ENCODE measurements at regions not wholly inside any gene's neighbourhood (a gene's known extent, or its start where the extent isn't known, plus 50 kb on each side); places are given as distances from the start of the nearest gene placed in this dataset.

GRCh38 chr5:54363669-54364068 is 53.3 kb upstream of the ARL15 start:
- no peak overlapping the region for H3K4me3 ChIP-seq
- intact Hi-C loops (cut with DNase I; ENCODE audit: low total_unique reads): no loop called here

DNA sequence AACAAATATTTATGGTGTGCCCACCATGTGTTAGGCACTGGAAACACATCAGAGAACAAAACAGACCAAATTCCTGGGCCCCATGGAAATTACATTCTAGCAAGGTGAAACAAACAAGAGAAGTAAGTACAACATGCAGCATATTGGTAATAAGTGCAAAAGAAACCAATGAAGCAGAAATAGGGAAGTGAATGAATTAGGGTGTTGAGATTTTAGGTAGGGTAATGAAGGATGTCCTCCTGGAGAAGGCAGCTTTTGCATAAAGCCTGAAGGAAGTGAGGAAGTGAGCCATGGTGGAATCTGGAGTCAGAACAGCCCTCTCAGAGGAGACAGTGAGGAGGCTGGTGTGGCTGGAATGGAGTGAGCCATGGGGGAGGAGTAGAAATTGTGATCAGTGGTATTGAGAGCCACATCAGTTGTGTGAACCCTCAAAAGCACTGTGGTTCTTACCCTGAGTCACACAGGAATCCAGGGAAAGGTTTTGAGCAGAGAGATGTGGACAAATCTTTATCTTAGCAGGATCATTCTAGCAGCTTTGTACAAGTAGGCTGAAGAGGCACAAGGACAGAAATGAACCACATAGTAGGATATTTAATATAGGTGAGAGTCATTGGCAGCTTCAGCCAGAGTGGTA is 52.7 kb upstream of the ARL15 start:
- DNase-seq: no peak
- Histone ChIP-seq H3K4me1 (no peaks in the 10 kb centered on the region), H3K36me3 (no peaks in the 10 kb centered on the region), H3K9me3 (no peaks in the 10 kb centered on the region), H3K27ac (no peak overlapping the region), H3K4me3 (no peak overlapping the region), H3K27me3 (no peaks in the 10 kb centered on the region)
- TF ChIP-seq CTCF (IDR thresholded peaks at IDR 0.05): no peak
- TF ChIP-seq POLR2A (IDR thresholded peaks at IDR 0.05): no peak
- intact Hi-C loops (cut with DNase I; ENCODE audit: low total_unique reads): no loop called here

More at GRCh38 chr5:54363669-54364068, 53.3 kb upstream of the ARL15 start:
- Histone ChIP-seq H3K36me3 (no peaks in the 10 kb centered on the region), H3K4me1 (no peaks in the 10 kb centered on the region), H3K9me3 (no peaks in the 10 kb centered on the region), H3K27ac (no peak overlapping the region), H3K27me3 (no peaks in the 10 kb centered on the region)
- no peak for DNase-seq
- TF ChIP-seq CTCF (IDR thresholded peaks at IDR 0.05) (no peak), POLR2A (IDR thresholded peaks at IDR 0.05) (no peak)

- Histone ChIP-seq H3K27me3 (no peaks in the 10 kb centered on the region), H3K4me1 (no peaks in the 10 kb centered on the region), H3K27ac (peak overlapping the region in 1 of 2 donors; percentile 46), H3K9me3 (no peaks in the 10 kb centered on the region), H3K4me3 (no peak overlapping the region), H3K36me3 (no peaks in the 10 kb centered on the region)
- DNase-seq: no peak
- intact Hi-C loops (cut with DNase I; ENCODE audit: low total_unique reads): no loop called here
- TF ChIP-seq POLR2A (IDR thresholded peaks at IDR 0.05) (no peak), CTCF (IDR thresholded peaks at IDR 0.05) (no peak)
These were observed 52.1 kb upstream of the ARL15 start for GRCh38 chr5:54362434-54362833.

DNA sequence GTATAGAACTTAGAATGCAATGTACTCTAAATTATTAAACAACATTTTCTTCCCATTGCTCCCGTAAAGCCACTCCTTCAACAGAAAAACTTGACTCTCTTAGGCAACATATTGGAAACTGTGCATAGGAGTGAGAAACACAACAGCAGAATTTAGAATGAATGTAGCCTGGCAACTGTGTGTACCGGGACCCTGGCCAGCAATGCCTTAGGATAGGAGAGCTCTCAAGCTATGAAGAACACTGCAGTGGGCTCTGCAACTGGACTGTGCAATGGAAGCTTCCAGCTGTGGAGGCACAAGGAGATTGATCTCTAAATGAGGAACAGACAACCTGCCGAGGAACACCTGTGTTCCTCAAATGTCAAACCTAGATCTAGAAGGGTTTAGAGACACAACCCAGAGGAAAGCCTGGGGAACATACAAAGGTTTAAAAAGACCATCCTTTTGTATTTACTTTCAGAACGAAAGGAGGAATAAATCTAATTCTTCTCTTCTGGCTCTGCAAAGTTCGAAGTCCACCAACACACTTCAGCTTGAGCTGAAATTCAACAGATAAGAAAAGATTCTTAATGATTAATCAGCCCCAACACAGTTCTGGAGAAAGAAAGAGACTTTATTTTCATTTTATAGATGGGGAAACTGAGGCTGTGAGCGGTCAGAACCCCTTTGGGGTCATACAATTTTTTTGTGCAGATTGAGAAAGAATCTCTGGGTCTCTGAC is 51.5 kb upstream of the ARL15 start:
- TF ChIP-seq POLR2A (IDR thresholded peaks at IDR 0.05) (no peak), CTCF (IDR thresholded peaks at IDR 0.05) (no peak)
- Histone ChIP-seq H3K27me3 (no peaks in the 10 kb centered on the region), H3K36me3 (no peaks in the 10 kb centered on the region), H3K4me1 (no peaks in the 10 kb centered on the region), H3K27ac (peak overlapping the region in 1 of 2 donors; percentile 46), H3K4me3 (no peak overlapping the region), H3K9me3 (no peaks in the 10 kb centered on the region)
- DNase-seq: peak; percentile 45 to 50
- intact Hi-C loops (cut with DNase I; ENCODE audit: low total_unique reads): no loop called here

GRCh38 chr5:54360925-54361662 is 50.7 kb upstream of the ARL15 start:
- no peaks in the 10 kb centered on the region for H3K36me3 ChIP-seq
- no peak for TF ChIP-seq CTCF (IDR thresholded peaks at IDR 0.05)
- TF ChIP-seq POLR2A (IDR thresholded peaks at IDR 0.05): no peak
- intact Hi-C loops (cut with DNase I; ENCODE audit: low total_unique reads): no loop called here
- H3K9me3 ChIP-seq: no peaks in the 10 kb centered on the region
- no peak for DNase-seq
- no peaks in the 10 kb centered on the region for H3K27me3 ChIP-seq
- H3K4me1 ChIP-seq: no peaks in the 10 kb centered on the region
- H3K27ac ChIP-seq: peak overlapping the region; percentile 13 to 54
- no peak overlapping the region for H3K4me3 ChIP-seq
